SK-N-SH (cell line): ENCODE measurements at regions not wholly inside any gene's neighbourhood (a gene's known extent, or its start where the extent isn't known, plus 50 kb on each side); places are given as distances from the start of the nearest gene placed in this dataset.

Source experiments
- CTCF ChIA-PET: fragments of 300-600, 350-600 bp; formaldehyde crosslinking; extraction: SDS; loops from one replicate; lab custom pipeline; 2021; lab: Yijun Ruan, JAX
- POLR2A ChIA-PET: fragments of 350-600 bp; sonication (Branson Sonifier 250); formaldehyde crosslinking; extraction: SDS; loops from one replicate; lab custom pipeline; 2020; ENCODE audit warnings: antibody characterized with exemption, inconsistent platforms; lab: Yijun Ruan, JAX
- DNase-seq: peaks from one replicate; pipeline ENCODE4 v3.0.0; 2012
- H2AFZ ChIP-seq: fragments of 200-600 bp; sonication (generic); 2 replicates; pipeline ENCODE4 v1.8.1; 2016; ENCODE audit warnings: antibody characterized with exemption, mild to moderate bottlenecking, low read depth
- H3F3A ChIP-seq: fragments of 200-600 bp; sonication (generic); replicated peaks from 2 replicates; pipeline ENCODE3; 2016; ENCODE audit warnings: antibody characterized with exemption, mild to moderate bottlenecking; ENCODE audit not compliant: insufficient read depth
- H3K27ac ChIP-seq, 2 experiments: fragments of 200-500 bp in 1 of 2; fragments of 200-600 bp in 1 of 2; sonication (Bioruptor generic) in 1 of 2; sonication (generic), shearing (Covaris generic) in 1 of 2; 2 replicates each; pipeline versions ENCODE4 v1.5.1 to v1.6.1; 2014 to 2016; ENCODE audit warnings: low read depth in 2 of 2, inconsistent platforms in 1 of 2, low read length in 1 of 2, mild to moderate bottlenecking in 1 of 2, mixed read lengths in 1 of 2
- H3K27me3 ChIP-seq: fragments of 200-600 bp; sonication (generic), shearing (Covaris generic); 2 replicates; pipeline ENCODE4 v1.6.1; 2016; ENCODE audit warnings: mixed run types; ENCODE audit not compliant: insufficient read depth
- H3K36me3 ChIP-seq, 2 experiments: fragments of 200-500 bp in 1 of 2; fragments of 200-600 bp in 1 of 2; sonication (Bioruptor generic) in 1 of 2; sonication (generic) in 1 of 2; replicated peaks in 1 of 2; 2 replicates each; pipeline versions ENCODE3 to v1.5.1; 2014 to 2016; ENCODE audit warnings: low read length in 1 of 2, mild to moderate bottlenecking in 1 of 2; ENCODE audit not compliant: insufficient read depth in 2 of 2, control insufficient read depth in 1 of 2
- H3K4me1 ChIP-seq, 2 experiments: fragments of 200-500 bp in 1 of 2; fragments of 200-600 bp in 1 of 2; sonication (Bioruptor generic) in 1 of 2; sonication (generic), shearing (Covaris generic) in 1 of 2; 2 replicates each; pipeline versions ENCODE4 v1.5.1 to v1.6.1; 2014 to 2016; ENCODE audit warnings: low read depth in 1 of 2, low read length in 1 of 2, mixed run types in 1 of 2; ENCODE audit not compliant: insufficient read depth in 2 of 2, control insufficient read depth in 1 of 2
- H3K4me2 ChIP-seq: fragments of 200-600 bp; sonication (generic), shearing (Covaris generic); 2 replicates; pipeline ENCODE4 v1.6.1; 2017; ENCODE audit warnings: mixed run types
- H3K4me3 ChIP-seq, 2 experiments: fragments of 200-500 bp in 1 of 2; fragments of 200-600 bp in 1 of 2; sonication (Bioruptor generic) in 1 of 2; sonication (generic), shearing (Covaris generic) in 1 of 2; 2 replicates each; pipeline versions ENCODE4 v1.5.1 to v1.8.1; 2014 to 2016; ENCODE audit warnings: low read depth in 2 of 2, inconsistent platforms in 1 of 2, low read length in 1 of 2, mild to moderate bottlenecking in 1 of 2, mixed read lengths in 1 of 2, moderate library complexity in 1 of 2
- H3K79me2 ChIP-seq: fragments of 200-600 bp; sonication (generic); 2 replicates; pipeline ENCODE4 v1.8.1; 2017; ENCODE audit warnings: mild to moderate bottlenecking; ENCODE audit not compliant: insufficient read depth
- H3K9ac ChIP-seq: fragments of 200-600 bp; sonication (generic); 2 replicates; pipeline ENCODE4 v1.6.1; 2017; ENCODE audit warnings: mixed run types
- H3K9me2 ChIP-seq: fragments of 200-600 bp; sonication (generic); 2 replicates; pipeline ENCODE4 v1.6.1; 2017; ENCODE audit warnings: mixed run types
- H3K9me3 ChIP-seq: fragments of 200-600 bp; sonication (generic); 2 replicates; pipeline ENCODE4 v1.6.1; 2017; ENCODE audit warnings: mixed run types, mild to moderate bottlenecking, moderate library complexity
- H4K20me1 ChIP-seq: fragments of 200-600 bp; sonication (generic); 2 replicates; pipeline ENCODE4 v1.6.1; 2017; ENCODE audit warnings: mild to moderate bottlenecking, mixed run types; ENCODE audit not compliant: insufficient read depth
- CHD2 ChIP-seq: fragments of 150-350 bp; IDR thresholded peaks from 2 replicates; pipeline ENCODE4 v1.6.1; 2018; ENCODE audit warnings: low read length; ENCODE audit not compliant: partially characterized antibody
- CTCF ChIP-seq: fragments of 200-600 bp; sonication (generic); IDR thresholded peaks from 2 replicates; pipeline ENCODE4 v1.6.1; 2017; ENCODE audit warnings: antibody characterized with exemption, mild to moderate bottlenecking, moderate library complexity
- ELF1 ChIP-seq: IDR thresholded peaks from 2 replicates; pipeline ENCODE4 v1.4.0; 2012
- EP300 ChIP-seq, 2 experiments: IDR thresholded peaks; 2 replicates each; pipeline versions ENCODE4 v1.4.0 to v1.6.1; 2012; ENCODE audit warnings: borderline replicate concordance in 1 of 2, low read depth in 1 of 2, low read length in 1 of 2
- FOSL2 ChIP-seq: IDR thresholded peaks from 2 replicates; pipeline ENCODE4 v1.4.0; 2012; ENCODE audit warnings: low read depth, mild to moderate bottlenecking, moderate library complexity, borderline replicate concordance
- FOXJ3 ChIP-seq: sonication (generic); formaldehyde crosslinking; IDR thresholded peaks from 2 replicates; pipeline ENCODE4 v1.5.1; 2020; ENCODE audit warnings: mild to moderate bottlenecking, missing genetic modification reagents
- GABPA ChIP-seq: IDR thresholded peaks from 2 replicates; pipeline ENCODE4 v1.4.0; 2012; ENCODE audit warnings: low read depth, mild to moderate bottlenecking
- MAX ChIP-seq: IDR thresholded peaks from 2 replicates; pipeline ENCODE4 v1.4.0; 2012; ENCODE audit warnings: low read depth
- MEF2A ChIP-seq: IDR thresholded peaks from 2 replicates; pipeline ENCODE4 v1.4.0; 2012; ENCODE audit warnings: low read depth, borderline replicate concordance
- PBX3 ChIP-seq: IDR thresholded peaks from 2 replicates; pipeline ENCODE4; 2012
- POLR2AphosphoS5 ChIP-seq: IDR thresholded peaks from 2 replicates; pipeline ENCODE4 v1.6.1; 2012; ENCODE audit warnings: low read depth, low read length
- RAD21 ChIP-seq: IDR thresholded peaks from 2 replicates; pipeline ENCODE4 v1.6.1; 2012; ENCODE audit warnings: mild to moderate bottlenecking, low read length
- REST ChIP-seq: IDR thresholded peaks from 2 replicates; pipeline ENCODE4 v1.6.1; 2012; ENCODE audit warnings: mild to moderate bottlenecking, low read depth, low read length, moderate library complexity
- RXRA ChIP-seq: IDR thresholded peaks from 2 replicates; pipeline ENCODE4 v1.4.0; 2012; ENCODE audit warnings: low read depth, mild to moderate bottlenecking, borderline replicate concordance
- SMC3 ChIP-seq: IDR thresholded peaks from 2 replicates; pipeline ENCODE4 v1.6.1; 2012; ENCODE audit warnings: low read depth, low read length, improper control_type of control experiment
- USF2 ChIP-seq: fragments of 150-350 bp; IDR thresholded peaks from 2 replicates; pipeline ENCODE4 v1.6.1; 2017; ENCODE audit warnings: antibody characterized with exemption, low read length, low read depth, borderline replicate concordance
- YY1 ChIP-seq: IDR thresholded peaks from 2 replicates; pipeline ENCODE4 v1.4.0; 2012; ENCODE audit warnings: low read depth, mild to moderate bottlenecking
- WGBS: methylation state at CpG from one replicate; pipeline ENCODE4 v1.1.6; 2017; ENCODE audit warnings: low lambda C conversion rate; 5-methylcytosine and 5-hydroxymethylcytosine counted together

- no peak overlapping the region for H3K27ac ChIP-seq
- H3K9ac ChIP-seq = no peak overlapping the region
- no peaks in the 10 kb centered on the region for H3F3A ChIP-seq
- CTCF ChIA-PET = no interaction called here
- no peaks in the 10 kb centered on the region for H4K20me1 ChIP-seq
- no peaks in the 10 kb centered on the region for H3K4me1 ChIP-seq
- no peak overlapping the region for H3K4me3 ChIP-seq
- DNase-seq = no peak
- H3K36me3 ChIP-seq = no peaks in the 10 kb centered on the region
- H3K4me2 ChIP-seq = no peak overlapping the region
- no peaks in the 10 kb centered on the region for H3K27me3 ChIP-seq
- no peaks in the 10 kb centered on the region for H3K9me2 ChIP-seq
- no peaks in the 10 kb centered on the region for H3K9me3 ChIP-seq
- no peak overlapping the region for H2AFZ ChIP-seq
- POLR2A ChIA-PET = no interaction called here
- no peak for TF ChIP-seq GABPA
- TF ChIP-seq POLR2AphosphoS5 = no peak
- no peaks in the 10 kb centered on the region for H3K79me2 ChIP-seq
Observed at GRCh38 chr3:67215690-67216089, 217.6 kb downstream of the KBTBD8 start.

- ChIA-PET POLR2A (no interaction called here), CTCF (no interaction called here)
- TF ChIP-seq PBX3 = no peak
- no peak for TF ChIP-seq YY1
- no peak for TF ChIP-seq MEF2A
- no peak for TF ChIP-seq RAD21
- no peak for TF ChIP-seq MAX
- TF ChIP-seq CTCF = no peak
- no peak for TF ChIP-seq FOXJ3 (CRISPR knock-in tag)
- TF ChIP-seq USF2 = no peak
- no peak for TF ChIP-seq ELF1
- TF ChIP-seq SMC3 = no peak
- TF ChIP-seq EP300 (IDR thresholded peaks at IDR 0.05; ENCODE audit: borderline replicate concordance in 1 of 2, low read depth in 1 of 2, low read length in 1 of 2) = no peak
- TF ChIP-seq FOSL2 = no peak
- TF ChIP-seq CHD2 = no peak
- TF ChIP-seq RXRA = no peak
- no peak for TF ChIP-seq REST
- DNase-seq = no peak
- H3K79me2 ChIP-seq = no peaks in the 10 kb centered on the region
- no peaks in the 10 kb centered on the region for H3F3A ChIP-seq
- WGBS = 6% methylated on average over 1 of the region's 1 CpG
- no peaks in the 10 kb centered on the region for H3K9me2 ChIP-seq
- H3K36me3 ChIP-seq = no peaks in the 10 kb centered on the region
- no peak overlapping the region for H3K9ac ChIP-seq
- H3K9me3 ChIP-seq = no peaks in the 10 kb centered on the region
- no peak overlapping the region for H3K27ac ChIP-seq
- no peak overlapping the region for H3K4me2 ChIP-seq
- no peaks in the 10 kb centered on the region for H3K4me1 ChIP-seq
- no peak overlapping the region for H3K4me3 ChIP-seq
- no peaks in the 10 kb centered on the region for H3K27me3 ChIP-seq
- H2AFZ ChIP-seq = no peak overlapping the region
- no peaks in the 10 kb centered on the region for H4K20me1 ChIP-seq
Observed at GRCh38 chr3:67227030-67227429, 228.9 kb downstream of the KBTBD8 start.
